Heart left ventricle (tissue), 16 donors: ENCODE measurements at regions not wholly inside any gene's neighbourhood (a gene's known extent, or its start where the extent isn't known, plus 50 kb on each side); places are given as distances from the start of the nearest gene placed in this dataset.

Source experiments
- ATAC-seq, 4 donors: fragments of 200-7000 bp; cut with Tn5 transposase; one replicate each; pipeline ENCODE4 v1.9.1; 2020 to 2022; ENCODE audit warnings: moderate library complexity in 4 of 4, mild to moderate bottlenecking in 3 of 4, moderate number of reproducible peaks in 1 of 4
- DNase-seq, 5 donors: peaks; one replicate each; pipeline ENCODE4 v3.0.0-alpha.2; 2020
- H3K27ac ChIP-seq, 12 donors: fragments of 200-600 bp; sonication (generic) in 4 of 12; one replicate each; pipeline versions ENCODE4 v1.5.0 to v1.8.0; 2016 to 2022; ENCODE audit warnings: mild to moderate bottlenecking in 2 of 12
- H3K27me3 ChIP-seq, 9 donors: fragments of 200-600 bp; sonication (generic) in 2 of 9; one replicate each; pipeline versions ENCODE4 v1.5.1 to v1.8.0; 2016 to 2022; ENCODE audit warnings: mild to moderate bottlenecking in 3 of 9
- H3K36me3 ChIP-seq, 9 donors: fragments of 200-600 bp; sonication (generic) in 2 of 9; one replicate each; pipeline versions ENCODE4 v1.5.0 to v1.8.0; 2018 to 2022; ENCODE audit warnings: mild to moderate bottlenecking in 2 of 9
- H3K4me1 ChIP-seq, 12 donors: fragments of 200-600 bp; sonication (generic) in 4 of 12; one replicate each; pipeline versions ENCODE4 v1.5.0 to v1.8.0; 2016 to 2022; ENCODE audit warnings: mild to moderate bottlenecking in 3 of 12
- H3K4me3 ChIP-seq, 12 donors: fragments of 200-600 bp; sonication (generic) in 4 of 12; one replicate each; pipeline versions ENCODE4 v1.5.0 to v1.8.0; 2017 to 2022; ENCODE audit warnings: mild to moderate bottlenecking in 9 of 12, moderate library complexity in 4 of 12
- H3K9me3 ChIP-seq, 12 donors: fragments of 200-600 bp; sonication (generic) in 4 of 12; one replicate each; pipeline versions ENCODE4 v1.5.0 to v1.8.0; 2016 to 2022; ENCODE audit warnings: mild to moderate bottlenecking in 1 of 12
- POLR2A ChIP-seq, 2 donors: fragments of 450-650 bp; IDR thresholded peaks; one replicate each; pipeline ENCODE4 v1.6.1; 2017; ENCODE audit warnings: antibody characterized with exemption in 2 of 2, mild to moderate bottlenecking in 2 of 2, moderate library complexity in 2 of 2
- WGBS, 4 donors: extraction: QIAGEN DNeasy Blood & Tissue Kit in 2 of 4; methylation state at CpG; one replicate each; pipeline versions ENCODE4 v1.1.5 to v1.1.7; 2013 to 2018; 5-methylcytosine and 5-hydroxymethylcytosine counted together
- intact Hi-C, 10 donors: fragments of 100-400 bp; cut with DNase I; formaldehyde crosslinking; loops; one replicate each; pipeline versions ENCODE4 v1.11.1 to v1.14.2; 2022
- TF ChIP-seq, protein P1 (sequence below), 12 donors: fragments of 200-600 bp; sonication (generic) in 4 of 12; IDR thresholded peaks; one replicate each; pipeline versions ENCODE4 v1.5.0 to v1.8.0; 2018 to 2022; ENCODE audit warnings: antibody characterized with exemption in 12 of 12, mild to moderate bottlenecking in 5 of 12
- donor health status: ischemic (EF 13 %, LVEDD 7.1; RV severe dilation, severe dysfunction).
- donor health status: healthy with polysubstance abuse.
- donor health status: DM: no; HTN: yes; CAD: no.
- donor health status: DM: no; HTN: no; CAD: no.
- donor health status: ischemic (EF 25% LVEDD 6.9; RV normal size, moderate dysfunction).
- donor health status: ischemic (EF 25% LVEDD 5.7; RV mildly dilated, moderate dysfunction).
- donor health status: healthy.
- donor health status: DM: yes; HTN: yes; CAD: no.
- donor health status: ischemic (EF 35%, LVEDD 5.7; RV mildly dilated, moderate dysfunction).
- donor health status: nonischemic (EF 11% LVEDD 7.7; RV severe dilation, severe dysfunction).
- donor health status: DM: yes; HTN: yes; CAD: no.
- donor health status: PGD.
- donor health status: ischemic (EF 29% LVEDD 5.4; RV normal size, mild dysfunction).
- donor health status: nonischemic (EF 23%, LVEDD 6.1; RV moderate dilation, normal function).

DNA sequence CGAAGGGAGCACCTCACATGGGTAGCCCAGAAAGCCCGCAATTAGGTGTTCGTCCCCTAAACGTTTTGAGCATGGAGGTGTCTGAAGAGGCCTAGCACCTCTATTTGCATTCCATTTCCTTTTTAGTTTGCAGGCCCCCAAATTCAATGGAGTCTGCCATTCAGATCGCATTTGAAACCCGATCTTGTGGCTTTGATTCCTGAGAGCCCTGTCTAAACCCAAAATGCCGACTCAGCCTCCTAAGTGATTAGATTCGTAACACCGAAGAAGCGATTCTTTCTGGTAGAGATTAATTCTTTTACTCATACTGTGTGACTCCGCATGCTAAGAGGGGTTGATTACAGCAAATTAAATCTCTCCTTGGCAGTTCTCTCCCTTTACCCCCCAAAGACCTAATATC lies 415.2 kb upstream of the KAZN start:
- no peak for DNase-seq
- ATAC-seq: no peak
- WGBS, 4 donors: 80 to 85% (median 82%) methylated on average over 11 of the region's 11 CpGs
- H3K4me3 ChIP-seq: no peak overlapping the region
- no peak overlapping the region for H3K27ac ChIP-seq
- intact Hi-C loops: no loop called here
- TF ChIP-seq, protein P1, sequence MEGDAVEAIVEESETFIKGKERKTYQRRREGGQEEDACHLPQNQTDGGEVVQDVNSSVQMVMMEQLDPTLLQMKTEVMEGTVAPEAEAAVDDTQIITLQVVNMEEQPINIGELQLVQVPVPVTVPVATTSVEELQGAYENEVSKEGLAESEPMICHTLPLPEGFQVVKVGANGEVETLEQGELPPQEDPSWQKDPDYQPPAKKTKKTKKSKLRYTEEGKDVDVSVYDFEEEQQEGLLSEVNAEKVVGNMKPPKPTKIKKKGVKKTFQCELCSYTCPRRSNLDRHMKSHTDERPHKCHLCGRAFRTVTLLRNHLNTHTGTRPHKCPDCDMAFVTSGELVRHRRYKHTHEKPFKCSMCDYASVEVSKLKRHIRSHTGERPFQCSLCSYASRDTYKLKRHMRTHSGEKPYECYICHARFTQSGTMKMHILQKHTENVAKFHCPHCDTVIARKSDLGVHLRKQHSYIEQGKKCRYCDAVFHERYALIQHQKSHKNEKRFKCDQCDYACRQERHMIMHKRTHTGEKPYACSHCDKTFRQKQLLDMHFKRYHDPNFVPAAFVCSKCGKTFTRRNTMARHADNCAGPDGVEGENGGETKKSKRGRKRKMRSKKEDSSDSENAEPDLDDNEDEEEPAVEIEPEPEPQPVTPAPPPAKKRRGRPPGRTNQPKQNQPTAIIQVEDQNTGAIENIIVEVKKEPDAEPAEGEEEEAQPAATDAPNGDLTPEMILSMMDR (IDR thresholded peaks at IDR 0.05): no peak
- no peak for TF ChIP-seq POLR2A (IDR thresholded peaks at IDR 0.05)
- no peaks in the 10 kb centered on the region for H3K9me3 ChIP-seq
- peaks cover 0 to 4% (median 0%) of the 10 kb centered on the region in 12 donors for H3K4me1 ChIP-seq
- no peaks in the 10 kb centered on the region for H3K36me3 ChIP-seq
- H3K27me3 ChIP-seq: peaks cover 0 to 6% (median 0%) of the 10 kb centered on the region in 9 donors

DNA sequence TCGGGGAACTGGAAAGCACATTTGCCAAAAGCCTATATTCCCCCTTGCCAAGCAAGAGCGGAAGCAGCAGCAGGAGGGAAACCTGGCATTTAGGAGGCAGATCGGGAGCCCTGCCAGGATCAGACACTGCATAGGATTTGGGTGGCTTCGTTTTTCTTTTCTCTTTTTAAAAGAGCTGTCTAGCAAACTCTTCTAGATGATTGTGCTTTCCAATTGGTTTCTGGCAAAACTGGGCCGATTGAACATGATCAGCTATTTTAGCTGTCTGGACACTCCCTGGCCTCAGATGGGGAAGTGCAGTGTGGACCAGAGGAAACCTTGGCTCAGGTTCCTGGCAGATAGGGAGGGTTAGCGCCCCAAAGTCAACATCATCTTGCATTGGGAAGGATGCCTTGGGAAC lies 414.0 kb upstream of the KAZN start:
- ATAC-seq (no peak), DNase-seq (peak in 2 of 5 donors; percentile 6 to 26)
- no peak overlapping the region for H3K27ac ChIP-seq
- no peaks in the 10 kb centered on the region for H3K36me3 ChIP-seq
- peaks cover 0 to 6% (median 0%) of the 10 kb centered on the region in 9 donors for H3K27me3 ChIP-seq
- WGBS, 4 donors: 65 to 73% (median 69%) methylated on average over 6 of the region's 6 CpGs
- no peak overlapping the region for H3K4me3 ChIP-seq
- no peaks in the 10 kb centered on the region for H3K9me3 ChIP-seq
- TF ChIP-seq POLR2A (IDR thresholded peaks at IDR 0.05): no peak
- TF ChIP-seq, protein P1 (IDR thresholded peaks at IDR 0.05): no peak
- intact Hi-C loops: no loop called here
- H3K4me1 ChIP-seq: peaks cover 0 to 12% (median 0%) of the 10 kb centered on the region in 12 donors

DNA sequence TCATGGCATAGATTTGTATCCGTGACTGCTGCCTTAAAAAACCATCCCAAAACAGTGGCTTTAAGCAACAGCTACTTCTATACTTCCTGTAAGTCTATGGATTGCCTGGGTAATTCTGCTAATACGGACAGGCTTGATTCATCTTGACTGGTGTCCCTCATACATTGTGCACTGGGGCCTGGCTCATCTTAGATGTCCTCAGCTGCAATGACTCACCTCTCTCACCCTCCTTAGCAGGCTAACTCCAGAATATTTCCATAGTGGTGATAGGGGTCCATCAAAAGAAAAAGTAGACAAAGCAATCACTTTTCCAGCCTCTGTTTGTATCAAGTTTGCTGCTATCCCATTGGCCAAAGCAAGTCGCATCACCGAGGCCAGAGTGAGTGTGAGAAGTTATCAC lies 409.1 kb upstream of the KAZN start:
- Histone ChIP-seq H3K27me3 (peaks cover 0 to 6% (median 0%) of the 10 kb centered on the region in 9 donors), H3K9me3 (no peaks in the 10 kb centered on the region), H3K36me3 (no peaks in the 10 kb centered on the region), H3K27ac (no peak overlapping the region), H3K4me1 (peaks cover 0 to 8% (median 0%) of the 10 kb centered on the region in 12 donors), H3K4me3 (no peak overlapping the region)
- ATAC-seq: no peak
- TF ChIP-seq, protein P1 (IDR thresholded peaks at IDR 0.05): no peak
- TF ChIP-seq POLR2A (IDR thresholded peaks at IDR 0.05): no peak
- 78 to 81% (median 80%) methylated on average over 4 of the region's 4 CpGs for WGBS, 4 donors
- DNase-seq: no peak
- intact Hi-C loops: no loop called here

DNA sequence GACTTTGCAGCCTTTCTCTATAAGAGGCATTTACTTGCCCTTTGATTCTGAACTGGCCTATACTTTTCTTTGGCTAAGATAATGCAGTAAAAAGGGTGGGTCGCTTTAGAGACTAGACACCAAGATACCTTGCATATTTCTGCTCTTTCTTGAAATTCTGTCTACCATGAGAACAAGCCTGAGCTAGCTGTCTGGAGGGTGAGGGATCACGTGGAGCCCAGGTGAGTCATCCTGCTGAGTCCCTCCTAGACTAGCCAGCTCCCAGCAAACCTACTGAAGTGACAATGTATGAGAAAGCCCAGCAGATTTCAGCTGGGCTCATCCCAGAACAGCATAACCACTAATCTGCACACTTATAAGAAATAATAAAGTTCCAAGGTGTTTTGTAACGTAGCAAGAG lies 408.0 kb upstream of the KAZN start:
- no peak overlapping the region for H3K27ac ChIP-seq
- H3K27me3 ChIP-seq: peaks cover 0 to 4% (median 0%) of the 10 kb centered on the region in 9 donors
- H3K36me3 ChIP-seq: no peaks in the 10 kb centered on the region
- 48 to 68% (median 55%) methylated on average over 3 of the region's 3 CpGs for WGBS, 4 donors
- no peaks in the 10 kb centered on the region for H3K9me3 ChIP-seq
- TF ChIP-seq, protein P1 (IDR thresholded peaks at IDR 0.05): no peak
- no peak for TF ChIP-seq POLR2A (IDR thresholded peaks at IDR 0.05)
- DNase-seq (no peak), ATAC-seq (no peak)
- intact Hi-C loops: no loop called here
- H3K4me3 ChIP-seq: no peak overlapping the region
- peaks cover 0 to 8% (median 0%) of the 10 kb centered on the region in 12 donors for H3K4me1 ChIP-seq
